ENCODE measurements at regions not wholly inside any gene's neighbourhood (a gene's known extent, or its start where the extent isn't known, plus 50 kb on each side); places are given as distances from the start of the nearest gene placed in this dataset.

- no peak for DNase-seq
- no peak overlapping the region for H3K4me3 ChIP-seq (ENCODE audit: low read depth, low read length)
- no peak for TF ChIP-seq CTCF (IDR thresholded peaks at IDR 0.05; ENCODE audit: low read depth, low read length)
- peaks cover 3% of the 10 kb centered on the region; the same call in 1 of the 2 replicates for H3K4me1 ChIP-seq
- H3K27me3 ChIP-seq = no peaks in the 10 kb centered on the region
- H3K36me3 ChIP-seq = no peaks in the 10 kb centered on the region
- no peaks in the 10 kb centered on the region; the same call in 1 of the 2 replicates for H3K9me3 ChIP-seq
Measured at GRCh38 chr12:92073094-92073493, 72.6 kb downstream of the BTG1 start.

- peaks cover 3% of the 10 kb centered on the region; the same call in 1 of the 2 replicates for H3K4me1 ChIP-seq
- no peaks in the 10 kb centered on the region for H3K27me3 ChIP-seq
- H3K36me3 ChIP-seq = no peaks in the 10 kb centered on the region
- H3K9me3 ChIP-seq = no peaks in the 10 kb centered on the region; the same call in 1 of the 2 replicates
- no peak for DNase-seq
- H3K4me3 ChIP-seq (ENCODE audit: low read depth, low read length) = no peak overlapping the region
- TF ChIP-seq CTCF (IDR thresholded peaks at IDR 0.05; ENCODE audit: low read depth, low read length) = no peak
Measured at GRCh38 chr12:92072112-92072511, 73.5 kb downstream of the BTG1 start.

GRCh38 chr12:92070864-92071445, 74.7 kb downstream of the BTG1 start:
- no peaks in the 10 kb centered on the region; the same call in 1 of the 2 replicates for H3K4me1 ChIP-seq
- DNase-seq = no peak
- H3K9me3 ChIP-seq = no peaks in the 10 kb centered on the region
- H3K27me3 ChIP-seq = no peaks in the 10 kb centered on the region
- no peak overlapping the region for H3K4me3 ChIP-seq (ENCODE audit: low read depth, low read length)
- TF ChIP-seq CTCF (IDR thresholded peaks at IDR 0.05; ENCODE audit: low read depth, low read length) = no peak
- H3K36me3 ChIP-seq = no peaks in the 10 kb centered on the region

- no peak for TF ChIP-seq CTCF (IDR thresholded peaks at IDR 0.05; ENCODE audit: low read depth, low read length)
- DNase-seq = no peak
- Histone ChIP-seq H3K27me3 (no peaks in the 10 kb centered on the region), H3K4me1 (no peaks in the 10 kb centered on the region; the same call in 1 of the 2 replicates), H3K9me3 (no peaks in the 10 kb centered on the region), H3K4me3 (ENCODE audit: low read depth, low read length) (no peak overlapping the region), H3K36me3 (no peaks in the 10 kb centered on the region)
Measured at GRCh38 chr12:92070054-92070863, 75.4 kb downstream of the BTG1 start.

GRCh38 chr12:92068459-92068858, 77.2 kb downstream of the BTG1 start:
- peak; percentile 17 for DNase-seq
- Histone ChIP-seq H3K9me3 (no peaks in the 10 kb centered on the region), H3K36me3 (no peaks in the 10 kb centered on the region), H3K27me3 (no peaks in the 10 kb centered on the region), H3K4me1 (peaks cover 5% of the 10 kb centered on the region), H3K4me3 (ENCODE audit: low read depth, low read length) (no peak overlapping the region)
- TF ChIP-seq CTCF (IDR thresholded peaks at IDR 0.05; ENCODE audit: low read depth, low read length) = no peak

GRCh38 chr12:92065639-92066038, 80.0 kb downstream of the BTG1 start:
- Histone ChIP-seq H3K4me1 (peaks cover 8% of the 10 kb centered on the region), H3K27me3 (no peaks in the 10 kb centered on the region), H3K36me3 (no peaks in the 10 kb centered on the region), H3K9me3 (no peaks in the 10 kb centered on the region), H3K4me3 (ENCODE audit: low read depth, low read length) (no peak overlapping the region)
- no peak for DNase-seq
- TF ChIP-seq CTCF (IDR thresholded peaks at IDR 0.05; ENCODE audit: low read depth, low read length) = no peak

Measured in BE2C (cell line).